DMS79 (cell line): ENCODE measurements at regions not wholly inside any gene's neighbourhood (a gene's known extent, or its start where the extent isn't known, plus 50 kb on each side); places are given as distances from the start of the nearest gene placed in this dataset.
"Not testable (repeated sequence)": the region's sequence is repeated elsewhere in the genome, so short reads cannot be mapped to it uniquely, and the experiment has no call there.

Experiments
- DNase-seq: peaks from one replicate; lab custom pipeline; 2025; lab: John Stamatoyannopoulos, UW

GRCh38 chr2:4047961-4048891 is 344.9 kb downstream of the DCDC2C start:
- DNase-seq, result no peak

GRCh38 chr2:4049463-4049862 is 346.1 kb downstream of the DCDC2C start:
- DNase-seq, result no peak

GRCh38 chr2:4053769-4054493 is 350.6 kb downstream of the DCDC2C start:
- no peak for DNase-seq

GRCh38 chr2:4066217-4066616 is 362.8 kb downstream of the DCDC2C start:
- DNase-seq, result no peak

- no peak for DNase-seq
These were observed 369.7 kb downstream of the DCDC2C start for GRCh38 chr2:4073026-4073569.

- DNase-seq, result peak; percentile 90
These were observed 373.6 kb downstream of the DCDC2C start for GRCh38 chr2:4077017-4077416.

GRCh38 chr2:4085186-4085585 is 381.8 kb downstream of the DCDC2C start:
- no peak for DNase-seq

- DNase-seq, result peak; percentile 45
These were observed 387.6 kb downstream of the DCDC2C start for GRCh38 chr2:4090668-4091630.

- no peak for DNase-seq
These were observed 388.5 kb downstream of the DCDC2C start for GRCh38 chr2:4091869-4092268.

- DNase-seq, result no peak
These were observed 391.4 kb downstream of the DCDC2C start for GRCh38 chr2:4094743-4095142.

- no peak for DNase-seq
These were observed 393.8 kb downstream of the DCDC2C start for GRCh38 chr2:4096978-4097766.

- no peak for DNase-seq
These were observed 394.8 kb downstream of the DCDC2C start for GRCh38 chr2:4098137-4098536.

- DNase-seq, result no peak
These were observed 398.6 kb downstream of the DCDC2C start for GRCh38 chr2:4101936-4102335.

- no peak for DNase-seq
These were observed 403.8 kb downstream of the DCDC2C start for GRCh38 chr2:4107179-4107578.

GRCh38 chr2:4110273-4110672 is 406.9 kb downstream of the DCDC2C start:
- no peak for DNase-seq

- not testable (repeated sequence) for DNase-seq
These were observed 412.1 kb downstream of the DCDC2C start for GRCh38 chr2:4115435-4115834.

- no peak for DNase-seq
These were observed 419.4 kb downstream of the DCDC2C start for GRCh38 chr2:4122726-4123125.

- DNase-seq, result no peak
These were observed 427.3 kb downstream of the DCDC2C start for GRCh38 chr2:4130651-4131050.

GRCh38 chr2:4134551-4135550 is 431.5 kb downstream of the DCDC2C start:
- DNase-seq, result no peak

GRCh38 chr2:4135765-4136164 is 432.4 kb downstream of the DCDC2C start:
- no peak for DNase-seq
